NT2/D1 (cell line): ENCODE measurements at regions not wholly inside any gene's neighbourhood (a gene's known extent, or its start where the extent isn't known, plus 50 kb on each side); places are given as distances from the start of the nearest gene placed in this dataset.

Experiments
- SUZ12 ChIP-seq: IDR thresholded peaks from 2 replicates; pipeline ENCODE4 v1.6.1; 2011; ENCODE audit not compliant: insufficient read length, insufficient read depth; ENCODE audit errors: extremely low read depth
- YY1 ChIP-seq: IDR thresholded peaks from 2 replicates; pipeline ENCODE4 v1.6.1; 2011; ENCODE audit not compliant: insufficient read length, insufficient read depth
- ZNF274 ChIP-seq: IDR thresholded peaks from 2 replicates; pipeline ENCODE4 v1.6.1; 2011; ENCODE audit warnings: mild to moderate bottlenecking, low read depth, low read length

- TF ChIP-seq ZNF274 (no peak), SUZ12 (no peak), YY1 (no peak)
These were observed 100.5 kb upstream of the MAGI2 start for GRCh38 chr7:79553811-79554555.
